ENCODE measurements at regions not wholly inside any gene's neighbourhood (a gene's known extent, or its start where the extent isn't known, plus 50 kb on each side); places are given as distances from the start of the nearest gene placed in this dataset.

- no peak for DNase-seq
Measured at GRCh38 chrX:38856670-38857265, 55.5 kb downstream of the MID1IP1 start.

- no peak for DNase-seq
Measured at GRCh38 chrX:38857736-38858523, 56.7 kb downstream of the MID1IP1 start.

DNA sequence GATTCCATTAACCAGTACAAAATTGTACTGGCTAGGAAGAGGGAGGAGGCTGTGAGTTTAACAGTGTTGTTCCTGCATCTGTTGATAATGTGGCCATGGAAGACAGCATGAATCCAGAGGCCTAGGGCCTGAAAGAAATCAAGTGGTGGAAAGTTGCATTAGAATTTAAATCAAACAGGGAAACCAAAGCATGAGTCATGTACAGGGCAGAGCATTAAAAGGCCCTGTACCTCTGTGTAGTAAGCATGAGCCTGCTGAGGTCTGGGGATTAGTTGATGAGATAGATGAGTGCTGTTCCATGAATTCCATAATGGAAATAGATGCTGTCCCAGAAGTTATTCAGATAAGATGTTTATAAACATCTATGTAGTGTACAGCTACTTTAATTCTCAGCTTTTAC, 58.3 kb downstream of the MID1IP1 start:
- DNase-seq: no peak

DNA sequence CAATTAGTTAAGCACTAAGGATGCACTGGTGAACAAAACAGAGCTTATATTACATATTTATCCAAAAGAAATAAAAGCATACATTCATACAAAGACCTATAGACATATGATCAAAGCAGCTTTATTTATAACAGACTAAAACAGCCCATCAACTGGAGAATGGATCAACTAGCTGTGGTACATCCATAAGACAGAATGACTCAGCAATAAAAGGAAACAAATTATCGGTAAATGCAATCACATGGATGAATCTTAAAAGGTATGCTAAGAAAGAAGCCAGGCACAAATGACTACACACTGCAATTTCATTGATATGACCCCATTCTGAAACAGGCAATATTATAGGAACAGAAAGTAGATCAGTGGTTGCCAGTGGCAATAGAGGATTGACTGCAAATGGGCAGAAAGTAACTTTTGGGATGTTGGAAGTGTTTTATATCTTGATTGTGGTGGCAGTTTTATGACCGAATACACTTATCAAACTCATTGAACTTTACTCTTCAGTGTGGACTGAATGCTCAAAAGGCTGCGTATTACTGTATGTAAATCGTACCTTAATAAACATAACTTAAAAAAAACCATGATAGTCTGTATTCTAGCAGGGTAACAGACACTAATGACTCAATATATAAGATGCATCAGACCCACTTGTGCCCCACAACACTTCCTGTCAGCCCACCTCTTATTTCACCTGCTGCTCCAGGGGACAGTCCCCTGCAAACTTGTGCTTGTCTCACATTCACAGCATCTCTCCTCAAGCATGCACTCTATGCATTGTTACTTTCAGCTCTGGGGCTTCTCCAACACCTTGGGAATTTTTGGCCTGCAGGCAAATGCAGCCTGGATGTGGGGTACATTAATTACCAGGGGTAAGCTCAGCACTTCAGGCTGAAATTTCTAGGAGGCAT, 59.1 kb downstream of the MID1IP1 start:
- DNase-seq: no peak

- DNase-seq: no peak
Measured at GRCh38 chrX:38861489-38861888, 60.2 kb downstream of the MID1IP1 start.

GRCh38 chrX:38862100-38862499, 60.8 kb downstream of the MID1IP1 start:
- no peak for DNase-seq

DNA sequence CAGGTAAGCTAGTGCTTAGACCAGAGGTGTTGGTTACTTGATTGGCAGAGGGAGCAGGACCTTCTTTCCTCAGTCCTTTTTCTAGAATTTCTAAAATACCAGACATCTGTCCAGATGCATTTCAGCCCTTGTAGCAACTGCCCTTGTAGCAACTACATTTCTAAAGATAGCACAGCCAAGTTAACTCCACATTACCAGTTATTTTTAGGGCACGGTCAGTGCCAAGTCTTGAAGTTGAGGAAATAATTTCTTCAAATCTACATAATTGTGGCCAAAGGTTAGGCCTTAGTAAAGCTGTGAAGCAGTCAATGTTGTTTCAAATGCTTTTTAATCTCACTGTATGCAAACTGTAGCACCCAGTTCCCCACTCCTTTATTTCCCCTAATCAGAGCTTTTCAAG, 62.9 kb downstream of the MID1IP1 start:
- no peak for DNase-seq

GRCh38 chrX:38868321-38868720, 67.1 kb downstream of the MID1IP1 start:
- DNase-seq: no peak

DNA sequence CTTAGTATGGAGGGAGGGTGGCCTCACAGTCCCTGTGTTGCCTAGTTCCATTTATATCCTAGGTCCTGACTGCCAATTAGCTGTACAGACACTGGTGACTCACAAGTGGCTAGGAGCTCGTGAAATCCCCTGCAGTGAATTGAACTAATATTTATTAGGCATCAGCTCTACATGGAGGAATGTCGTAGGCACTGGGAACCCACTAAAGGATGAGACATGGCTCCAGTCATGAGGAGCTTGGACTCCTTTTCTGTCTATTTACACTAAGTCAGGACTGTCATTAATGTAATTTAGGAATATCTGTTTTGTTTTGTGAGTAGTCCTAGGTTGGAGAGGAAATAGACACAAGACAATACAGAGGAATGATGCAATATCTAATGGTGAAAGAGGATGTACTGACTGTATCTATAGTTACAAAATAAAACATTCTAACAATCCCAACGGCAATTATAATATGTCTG, 67.7 kb downstream of the MID1IP1 start:
- no peak for DNase-seq

DNA sequence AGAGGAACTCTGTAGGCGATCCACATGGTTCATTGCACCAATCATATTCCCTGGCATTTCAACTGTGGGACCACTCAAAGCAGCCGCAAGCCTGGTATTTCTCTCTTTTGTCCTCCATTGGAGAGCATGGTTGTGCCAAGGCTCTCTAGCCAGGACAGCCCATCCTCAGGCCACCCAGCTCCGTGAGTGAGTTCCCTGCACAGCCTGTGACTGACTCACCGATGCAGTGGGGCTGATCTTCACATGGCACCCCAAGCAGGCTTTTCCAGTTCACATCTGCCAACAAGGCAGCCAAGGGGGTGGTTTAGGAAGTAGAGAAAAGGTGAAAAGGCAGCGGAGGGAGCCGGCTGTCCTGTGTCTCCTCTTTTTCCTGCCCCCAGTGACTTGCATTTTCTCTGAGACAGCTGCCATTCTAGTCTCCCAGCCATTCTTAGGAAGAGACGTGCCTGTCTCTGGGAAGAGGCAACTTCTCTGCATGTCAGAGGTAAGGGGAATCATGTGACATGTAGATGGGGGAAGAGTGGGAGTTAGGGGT, 69.2 kb downstream of the MID1IP1 start:
- no peak for DNase-seq

DNA sequence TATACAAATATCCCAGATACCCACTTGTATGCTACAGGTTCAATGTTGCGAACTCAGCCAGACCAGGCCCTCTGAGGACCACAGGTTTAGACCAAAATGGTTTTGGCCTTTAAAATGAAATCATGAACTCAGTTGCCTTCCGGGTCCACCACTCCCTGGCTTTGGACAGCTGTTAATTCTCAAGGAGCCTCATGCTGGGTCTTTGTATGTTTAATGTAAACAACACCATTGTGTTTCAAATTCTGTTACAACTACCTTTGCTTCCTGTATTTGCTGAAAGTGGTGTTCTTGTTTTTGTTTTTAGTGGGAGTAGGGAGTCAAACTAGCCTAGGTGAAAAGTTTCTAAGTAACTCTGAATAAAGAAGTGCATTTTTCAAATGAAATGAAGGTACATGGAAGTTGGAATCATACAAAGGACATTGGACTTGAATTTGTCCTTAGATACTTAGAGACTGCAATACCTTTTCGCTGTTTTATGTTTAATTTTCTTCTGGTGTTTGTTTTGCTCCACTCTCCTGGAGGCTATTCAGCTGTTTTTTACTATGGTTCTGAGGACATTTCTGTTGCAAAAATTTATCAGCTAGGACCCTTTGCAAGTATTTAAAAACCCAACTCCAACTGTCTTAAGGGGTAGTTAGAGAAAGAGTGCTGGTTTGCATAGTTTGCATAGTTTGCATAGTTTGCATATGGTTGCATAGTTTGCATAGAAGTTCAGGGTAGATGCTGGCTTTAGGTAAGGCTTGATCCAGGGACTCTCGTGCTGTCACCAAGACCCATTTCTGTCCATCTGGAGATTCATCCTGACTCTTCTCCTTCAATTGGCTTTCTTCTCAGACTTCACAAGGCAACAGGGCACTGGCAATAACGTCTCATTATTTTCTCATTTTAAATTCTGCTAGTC, 70.1 kb downstream of the MID1IP1 start:
- DNase-seq: no peak

GRCh38 chrX:38877366-38877765, 76.1 kb downstream of the MID1IP1 start:
- no peak for DNase-seq

DNA sequence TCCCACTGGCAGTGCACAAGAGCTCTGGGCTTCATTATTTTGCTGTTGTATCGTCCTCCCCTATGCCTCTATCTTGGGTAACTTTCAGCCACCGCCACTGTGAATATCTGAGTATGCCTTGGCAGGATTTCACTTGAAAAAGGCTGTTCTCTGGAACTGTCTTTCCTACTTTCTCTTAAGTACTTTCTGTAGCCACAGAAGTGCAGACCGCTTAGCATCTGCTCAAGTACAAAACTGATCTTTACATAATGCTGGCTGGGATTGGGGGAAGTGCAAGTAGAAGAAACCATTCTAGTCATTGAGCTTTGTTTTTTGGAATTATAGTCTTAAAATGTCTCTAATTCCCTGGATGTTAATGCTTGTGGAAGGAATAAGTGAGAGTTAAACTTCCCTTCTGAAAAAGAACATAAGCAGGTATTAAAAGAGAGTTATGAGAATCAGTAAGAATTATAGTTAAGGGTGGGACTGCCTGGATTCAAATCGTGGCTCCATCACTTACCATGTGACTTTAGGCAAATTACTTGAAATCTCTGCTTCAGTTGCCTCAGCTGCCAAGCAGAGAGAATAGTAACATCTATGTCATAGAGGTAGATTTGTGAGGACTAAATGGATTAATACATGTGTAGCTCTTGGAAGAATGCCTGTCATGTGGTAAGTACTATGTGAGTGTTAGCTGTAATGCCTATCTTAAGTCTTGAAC, 77.5 kb downstream of the MID1IP1 start:
- DNase-seq: no peak

DNA sequence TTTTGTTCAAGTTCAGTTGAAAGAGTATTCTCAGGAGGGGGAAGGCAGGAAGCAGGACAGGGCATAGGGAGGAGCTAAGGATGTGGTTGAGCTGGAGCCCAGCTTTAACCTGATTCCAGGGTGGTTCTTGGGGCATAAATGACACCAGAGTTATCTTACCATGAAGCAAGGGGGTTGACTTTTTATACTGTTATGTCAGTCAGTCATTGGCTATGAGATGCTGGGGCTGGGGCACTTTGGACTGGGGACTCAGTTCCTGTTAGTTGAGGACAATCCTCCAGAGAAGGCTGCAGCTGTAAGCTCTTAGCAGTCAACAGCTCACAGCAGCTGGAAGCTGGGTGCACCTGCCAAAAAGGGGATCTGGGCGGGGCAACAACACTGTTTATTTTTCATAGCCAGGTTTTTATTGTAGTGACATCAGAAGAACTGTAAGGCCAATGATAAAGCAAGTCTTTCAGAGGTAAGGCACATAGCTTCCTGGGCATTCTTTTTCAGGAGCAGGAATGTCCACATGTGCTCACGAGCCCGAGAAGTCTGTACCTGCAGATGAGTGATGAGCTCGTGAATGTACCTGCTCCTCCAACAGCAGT, 78.5 kb downstream of the MID1IP1 start:
- peak; percentile 5 for DNase-seq

GRCh38 chrX:38880296-38880854, 79.1 kb downstream of the MID1IP1 start:
- no peak for DNase-seq

GRCh38 chrX:38881066-38881465, 79.8 kb downstream of the MID1IP1 start:
- no peak for DNase-seq

- DNase-seq: no peak
Measured at GRCh38 chrX:38881727-38882126, 80.5 kb downstream of the MID1IP1 start.

- DNase-seq: no peak
Measured at GRCh38 chrX:38882894-38883626, 81.8 kb downstream of the MID1IP1 start.

- no peak for DNase-seq
Measured at GRCh38 chrX:38886112-38886511, 84.9 kb downstream of the MID1IP1 start.

DNA sequence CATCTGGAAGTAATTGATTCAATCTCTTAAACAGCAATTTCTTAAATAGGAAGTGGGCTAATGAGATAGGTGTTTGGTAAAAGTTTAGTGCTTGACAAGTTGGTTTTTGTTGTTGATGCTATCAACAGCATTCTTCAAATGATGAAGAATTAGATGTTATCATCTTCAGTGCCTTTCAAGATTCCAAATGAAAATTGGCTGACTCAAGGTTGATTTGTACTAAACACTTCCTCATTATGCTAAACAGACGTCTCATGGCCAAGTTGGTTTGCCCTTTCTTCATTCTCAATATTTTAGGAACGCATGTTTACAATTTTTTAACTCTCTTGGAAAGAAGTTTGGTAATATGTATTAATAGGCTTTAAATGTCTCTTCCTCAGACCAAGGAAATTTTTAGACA, 86.0 kb downstream of the MID1IP1 start:
- DNase-seq: no peak

All from DMS79 (cell line).